ENCODE measurements at regions not wholly inside any gene's neighbourhood (a gene's known extent, or its start where the extent isn't known, plus 50 kb on each side); places are given as distances from the start of the nearest gene placed in this dataset.

GRCh38 chr2:145044491-145044890 lies 524.6 kb upstream of the ZEB2 start:
- DNase-seq = no peak

DNA sequence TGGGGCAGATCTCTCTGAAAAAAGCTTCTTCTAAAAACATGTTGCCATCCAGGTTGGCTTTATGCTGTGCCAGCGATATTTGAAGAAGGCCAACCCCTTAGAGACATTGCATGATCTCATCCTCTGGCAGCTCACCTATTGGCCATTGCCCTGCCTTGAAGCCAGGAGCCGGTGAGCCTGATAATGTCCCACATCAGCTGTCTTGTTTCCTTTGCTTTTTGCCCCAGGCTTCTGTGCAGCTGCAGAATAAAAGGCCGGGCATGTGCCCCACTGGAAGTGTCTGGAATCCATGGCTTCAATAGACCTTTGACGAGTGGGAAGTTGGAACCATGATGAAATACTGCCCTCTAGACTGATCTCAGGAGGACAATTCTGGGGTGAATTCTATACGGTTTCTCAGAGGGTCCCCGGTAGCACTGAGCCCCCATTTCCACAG lies 523.5 kb upstream of the ZEB2 start:
- DNase-seq = peak; percentile 72 to 84

DNA sequence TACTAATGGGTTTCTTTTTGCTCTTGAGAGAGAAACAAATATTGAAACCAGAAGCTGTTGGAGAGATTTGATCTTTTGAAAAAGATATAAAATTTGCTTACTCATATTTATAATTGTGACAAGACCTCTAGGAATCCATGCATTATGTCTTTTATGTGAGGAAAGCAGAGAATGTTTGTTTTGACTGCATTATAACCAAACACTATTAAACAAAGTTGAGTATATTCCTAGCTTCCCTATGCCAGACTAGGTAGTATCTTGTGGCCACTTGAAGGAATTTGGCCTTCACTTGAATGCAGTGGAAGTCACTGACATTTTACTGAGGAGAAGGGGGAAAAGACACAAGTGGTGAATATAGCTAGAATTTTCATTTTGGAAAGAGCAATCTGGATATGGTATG lies 521.8 kb upstream of the ZEB2 start:
- no peak for DNase-seq

GRCh38 chr2:145040433-145040832 lies 520.5 kb upstream of the ZEB2 start:
- DNase-seq = no peak

DNA sequence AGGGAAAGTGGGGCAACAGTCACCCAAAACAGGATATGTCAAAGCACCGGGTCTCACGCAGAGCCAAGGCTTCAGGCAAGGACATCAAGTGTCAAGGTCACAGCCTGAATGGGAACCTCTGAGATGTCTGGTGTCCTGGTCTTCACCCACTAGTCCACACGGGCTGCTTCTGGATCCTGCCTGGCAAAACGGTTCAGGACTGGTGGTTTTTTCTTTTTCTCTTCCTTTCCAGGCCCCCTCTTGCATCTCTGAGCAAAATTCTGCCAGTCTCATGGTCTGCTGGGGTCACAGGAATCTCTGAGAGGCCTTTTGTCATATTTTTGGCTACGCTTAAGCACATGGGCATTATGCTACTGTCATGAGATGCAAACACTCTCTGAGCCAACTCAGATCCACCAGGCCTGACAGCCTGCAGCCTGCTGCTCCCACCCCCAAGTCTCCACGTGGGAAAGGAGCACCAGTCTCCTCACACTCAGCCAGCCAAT lies 518.2 kb upstream of the ZEB2 start:
- DNase-seq = peak; percentile 65 to 78

GRCh38 chr2:145036421-145037011 lies 516.6 kb upstream of the ZEB2 start:
- no peak for DNase-seq

DNA sequence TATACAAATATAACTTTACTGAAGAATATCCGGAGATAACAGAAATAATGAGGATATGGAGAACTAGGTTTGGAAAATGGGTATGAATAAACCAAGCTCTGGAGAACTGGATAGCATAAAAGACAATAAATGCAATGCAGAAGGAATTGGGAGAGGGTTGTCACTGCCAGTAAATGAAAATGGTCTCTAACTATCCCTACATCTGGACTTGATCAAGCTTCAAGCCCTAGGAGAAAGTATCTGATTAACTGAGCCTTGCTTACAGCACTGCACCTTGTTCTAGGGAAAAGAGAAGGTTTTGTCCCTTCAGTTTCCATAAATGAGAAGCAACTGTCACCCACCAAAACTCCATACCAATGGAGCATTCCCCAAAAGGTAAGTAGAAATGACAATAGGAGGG lies 514.6 kb upstream of the ZEB2 start:
- DNase-seq = no peak

- DNase-seq = no peak
These were observed 513.5 kb upstream of the ZEB2 start for GRCh38 chr2:145033438-145033837.

DNA sequence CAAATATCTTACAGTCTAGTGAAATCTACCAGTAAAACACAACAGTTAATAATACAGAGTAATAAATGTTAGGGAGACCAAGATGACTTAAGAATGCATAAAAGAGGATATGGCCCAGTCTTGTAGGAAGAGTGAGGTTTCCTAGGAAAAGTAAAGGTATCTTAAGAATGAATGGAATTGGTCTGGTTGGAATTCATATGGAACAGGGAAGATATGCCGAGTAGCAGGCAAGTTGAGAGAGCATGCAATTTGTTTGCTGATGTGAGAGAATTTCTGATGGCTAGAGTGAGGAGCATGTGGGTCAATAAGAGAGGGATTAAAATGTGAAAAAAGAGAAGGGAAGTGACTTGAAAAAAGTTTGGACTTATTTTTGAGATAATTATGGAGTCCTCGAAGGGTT lies 512.9 kb upstream of the ZEB2 start:
- no peak for DNase-seq

DNA sequence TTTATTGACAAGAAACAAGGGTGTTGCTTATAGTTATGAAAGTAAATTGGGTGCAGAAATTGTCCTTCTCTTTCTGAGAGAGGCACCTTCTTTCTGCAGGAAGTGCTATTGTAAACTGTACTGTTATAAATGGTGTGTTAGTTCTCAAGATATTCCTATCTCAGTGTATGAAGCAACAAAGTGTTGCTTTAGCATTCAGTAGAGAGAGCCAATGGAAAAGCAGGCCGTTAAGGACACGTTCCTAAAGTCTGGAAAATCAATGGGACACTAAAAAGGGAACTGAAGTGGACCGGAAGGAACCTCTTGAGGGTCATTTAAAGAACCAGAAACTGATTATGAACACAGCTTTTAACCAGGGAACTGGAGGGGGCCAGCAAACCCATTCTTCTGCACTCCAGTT lies 510.0 kb upstream of the ZEB2 start:
- no peak for DNase-seq

DNA sequence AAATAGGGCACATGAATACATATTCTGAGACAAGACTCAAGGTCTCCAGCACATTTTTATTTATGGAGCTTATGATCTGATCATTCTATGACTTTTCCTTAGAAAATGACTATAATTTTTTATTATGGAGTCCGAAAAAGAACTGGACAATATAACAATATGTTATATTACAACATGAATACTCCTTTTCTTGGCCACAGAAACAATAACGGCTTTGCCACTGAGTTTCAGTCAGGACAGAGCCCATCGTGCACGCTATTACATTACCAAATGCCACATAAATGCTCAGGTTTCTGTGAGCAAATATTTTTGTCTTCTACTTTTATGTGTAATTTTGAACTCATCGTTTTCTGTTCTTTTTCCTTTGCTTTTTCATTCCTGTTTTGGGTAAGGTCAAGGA lies 509.2 kb upstream of the ZEB2 start:
- DNase-seq = no peak

DNA sequence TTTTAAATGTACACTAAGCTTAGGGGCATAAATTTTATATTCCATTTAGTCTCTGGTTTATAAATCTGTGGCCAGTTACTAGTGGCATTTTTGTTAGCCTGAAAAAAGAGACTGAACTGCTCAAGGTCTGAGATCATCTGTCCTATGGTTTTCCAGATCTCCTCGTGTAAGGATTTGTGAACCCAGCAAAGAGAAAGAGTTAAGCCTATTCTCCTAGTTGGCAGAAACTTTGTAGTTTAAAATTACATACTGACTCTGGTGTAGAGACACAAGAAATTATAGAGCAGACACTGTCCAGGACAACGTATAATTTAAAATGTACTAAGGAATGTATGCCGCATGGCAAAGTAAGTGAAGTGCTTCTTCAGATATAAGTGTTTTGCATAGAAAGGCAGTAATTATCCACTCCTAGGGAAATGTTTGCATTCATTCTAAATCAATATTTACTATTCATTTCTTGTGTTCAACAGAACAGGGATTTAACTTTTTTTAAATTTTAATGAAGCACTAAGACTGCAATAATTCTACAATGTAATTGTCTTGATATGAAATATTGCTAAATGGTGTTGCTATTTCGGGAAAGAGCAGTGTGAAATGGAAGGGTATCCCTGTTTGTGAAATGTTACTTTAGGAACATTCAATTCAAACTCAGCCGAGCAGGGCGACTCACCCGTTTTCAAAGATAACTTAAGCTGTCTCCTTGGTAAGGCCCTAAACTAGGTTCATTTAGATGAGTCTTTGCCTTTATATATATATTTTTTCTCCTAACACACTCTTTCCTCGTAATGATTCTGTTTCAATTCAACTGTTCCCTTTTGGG lies 508.4 kb upstream of the ZEB2 start:
- no peak for DNase-seq

DNA sequence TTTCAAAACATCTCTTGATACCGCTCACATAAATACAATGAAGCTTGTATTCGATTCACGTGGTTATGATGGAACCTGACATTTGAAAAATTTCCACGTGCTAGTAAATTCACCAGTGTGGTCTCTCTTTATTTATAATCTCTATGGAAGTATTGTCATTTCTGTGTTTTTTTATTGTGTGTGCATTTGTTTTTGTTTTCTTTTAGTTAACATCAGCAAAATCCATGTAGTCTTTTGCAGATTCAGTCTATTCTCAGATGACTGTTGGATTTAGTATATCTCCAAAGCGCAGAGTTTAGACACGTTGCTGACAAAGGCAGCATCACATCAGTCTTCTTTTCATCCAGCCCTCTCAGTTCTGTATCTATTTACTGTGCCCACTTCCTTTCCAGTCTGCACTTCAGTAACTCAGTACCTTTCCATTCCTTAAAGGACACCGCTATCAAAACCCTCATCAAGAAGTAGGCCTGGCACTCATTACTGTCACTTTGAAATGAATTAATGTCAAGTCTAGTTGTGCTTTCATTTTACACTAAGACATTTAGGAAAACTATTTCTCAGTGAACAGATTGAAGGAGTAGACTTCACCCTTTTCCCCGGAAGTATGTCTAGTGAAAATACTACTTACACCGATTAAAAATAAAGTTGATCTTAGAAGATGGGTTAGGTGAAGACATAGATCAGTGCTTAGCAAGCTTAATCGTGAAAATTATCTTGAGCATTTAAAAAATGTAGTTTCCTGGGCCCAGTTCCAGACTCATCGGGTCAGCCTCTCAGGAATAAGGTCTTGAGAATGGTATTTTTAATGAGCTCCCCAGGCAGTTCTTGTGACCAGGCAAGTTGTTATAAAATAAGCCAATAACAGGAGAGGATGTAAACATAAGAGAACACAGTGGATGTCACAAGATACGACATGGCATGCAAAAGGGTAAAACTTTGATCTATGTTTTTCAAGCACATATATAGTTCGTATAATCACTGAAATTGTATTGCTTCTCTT lies 506.8 kb upstream of the ZEB2 start:
- no peak for DNase-seq

- no peak for DNase-seq
These were observed 505.5 kb upstream of the ZEB2 start for GRCh38 chr2:145025382-145025781.

GRCh38 chr2:145023334-145023934 lies 503.5 kb upstream of the ZEB2 start:
- no peak for DNase-seq

DNA sequence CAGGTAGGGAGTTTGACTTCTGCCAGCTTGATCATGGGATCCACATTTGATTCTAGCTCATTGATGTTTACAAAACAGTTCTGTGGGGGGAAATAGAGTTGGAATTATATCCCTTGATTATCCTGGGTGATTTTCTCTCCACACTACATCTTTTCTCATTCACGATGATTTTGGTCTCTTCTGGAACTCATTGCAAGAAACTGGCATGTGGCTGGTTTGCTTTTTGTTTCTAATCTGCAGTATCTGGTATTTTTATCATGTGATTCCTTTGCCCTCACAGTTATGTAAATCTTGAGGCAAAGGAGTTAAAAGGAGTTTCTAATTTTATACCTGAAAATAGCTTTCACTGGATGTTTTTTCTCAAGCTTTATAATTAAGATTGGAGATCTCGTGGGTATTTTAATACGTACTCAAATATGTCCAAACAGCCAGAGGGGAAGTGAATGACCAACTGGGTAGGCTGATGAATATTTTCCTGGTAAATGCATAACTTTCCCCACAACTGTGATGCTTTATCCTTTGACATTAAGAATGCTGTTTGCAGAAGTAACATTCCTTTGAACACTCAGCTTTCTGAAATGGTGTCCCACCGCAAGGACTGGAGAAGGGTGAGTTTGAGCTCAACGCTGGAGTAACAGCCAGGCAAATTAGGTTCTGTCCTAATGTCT lies 502.9 kb upstream of the ZEB2 start:
- DNase-seq = no peak

DNA sequence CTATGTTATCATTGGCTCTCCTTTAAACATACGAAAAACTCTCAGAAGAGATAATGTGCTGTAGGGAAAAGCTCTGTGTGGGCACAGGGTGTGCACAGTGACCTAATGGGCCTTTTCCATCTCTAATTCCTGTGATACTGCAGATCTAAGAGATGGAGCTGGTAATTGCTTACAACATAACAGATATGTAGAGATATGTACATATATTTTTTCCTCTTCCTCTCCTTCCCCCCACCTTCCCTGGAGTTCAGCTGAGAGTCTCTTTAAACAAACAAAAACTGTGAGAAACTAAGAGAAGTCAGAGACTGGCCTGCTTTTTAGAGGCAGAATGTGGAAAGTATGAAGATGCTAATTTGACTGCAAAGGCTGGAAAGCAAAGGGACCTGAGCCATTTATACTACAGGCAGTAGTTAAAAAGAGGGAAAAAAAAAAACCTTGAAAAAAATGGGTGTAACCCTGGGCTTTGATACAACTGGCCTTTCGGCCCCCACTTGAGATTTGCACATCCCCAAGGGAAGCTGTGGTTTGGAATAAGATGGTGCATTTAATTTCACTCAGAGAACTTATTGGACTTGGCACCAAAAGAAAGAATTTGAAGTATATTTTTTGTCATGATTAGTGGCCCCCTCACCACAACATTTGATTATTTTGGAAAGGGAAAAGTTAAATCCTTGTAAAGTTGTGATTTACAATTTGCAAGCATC lies 502.2 kb upstream of the ZEB2 start:
- no peak for DNase-seq

- DNase-seq = no peak
These were observed 500.8 kb upstream of the ZEB2 start for GRCh38 chr2:145020694-145021093.

GRCh38 chr2:145020139-145020538 lies 500.2 kb upstream of the ZEB2 start:
- DNase-seq = no peak

DNA sequence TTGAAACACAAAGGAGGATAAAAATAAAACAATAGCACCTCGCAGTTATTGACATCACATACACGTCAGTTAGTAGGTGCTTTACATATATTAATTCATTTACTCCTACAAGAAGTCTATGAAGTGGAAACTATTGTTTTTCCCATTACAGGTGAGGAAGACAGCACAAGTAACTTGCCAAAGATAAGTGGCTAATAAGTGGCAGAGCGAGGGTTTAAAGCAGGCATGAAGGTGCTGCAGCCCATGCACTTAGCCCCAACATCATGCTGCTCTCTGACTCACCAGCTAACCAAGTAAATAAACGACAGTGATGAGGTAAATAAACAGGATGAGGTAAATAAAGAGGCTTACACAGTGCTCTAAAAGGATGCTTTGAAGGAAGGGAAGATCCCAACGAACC lies 498.6 kb upstream of the ZEB2 start:
- no peak for DNase-seq

DNA sequence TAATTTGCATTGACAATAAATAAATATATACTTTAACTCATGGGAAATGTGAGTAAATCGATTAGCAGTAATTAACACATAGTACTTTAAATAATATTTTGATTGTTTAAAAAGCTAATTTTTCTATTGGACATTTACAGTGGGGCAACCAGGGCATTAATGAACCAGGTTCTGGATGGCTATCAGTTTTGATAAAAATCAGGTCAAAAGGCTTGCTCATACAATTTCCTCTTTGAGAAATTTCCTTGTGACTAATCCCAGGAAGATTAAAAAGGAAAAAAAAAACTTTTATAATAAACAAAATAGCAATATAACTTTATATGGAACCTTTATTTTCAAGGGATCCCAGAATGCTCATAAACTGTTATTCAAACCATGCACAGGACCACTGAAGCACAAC lies 497.2 kb upstream of the ZEB2 start:
- no peak for DNase-seq

DNA sequence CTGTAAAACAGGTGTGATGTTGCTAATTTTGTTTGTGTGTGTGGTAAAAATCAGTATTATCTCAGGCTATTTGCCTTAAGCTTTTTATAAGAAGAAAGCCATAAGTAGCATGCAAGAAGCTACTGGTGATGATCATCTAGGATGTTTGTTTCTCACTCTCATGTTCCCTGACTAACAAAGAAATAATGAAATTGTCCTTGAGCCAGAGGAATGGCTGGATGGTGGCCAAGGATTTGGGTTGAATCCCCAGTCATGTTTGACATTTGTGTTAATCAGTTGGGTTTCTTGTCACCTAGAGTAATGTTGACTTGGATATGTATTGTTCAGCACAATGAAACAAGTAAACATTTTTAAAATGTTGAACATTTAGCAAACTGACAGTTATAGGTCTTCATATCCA lies 496.8 kb upstream of the ZEB2 start:
- no peak for DNase-seq
